ENCODE measurements at regions not wholly inside any gene's neighbourhood (a gene's known extent, or its start where the extent isn't known, plus 50 kb on each side); places are given as distances from the start of the nearest gene placed in this dataset.

DNA sequence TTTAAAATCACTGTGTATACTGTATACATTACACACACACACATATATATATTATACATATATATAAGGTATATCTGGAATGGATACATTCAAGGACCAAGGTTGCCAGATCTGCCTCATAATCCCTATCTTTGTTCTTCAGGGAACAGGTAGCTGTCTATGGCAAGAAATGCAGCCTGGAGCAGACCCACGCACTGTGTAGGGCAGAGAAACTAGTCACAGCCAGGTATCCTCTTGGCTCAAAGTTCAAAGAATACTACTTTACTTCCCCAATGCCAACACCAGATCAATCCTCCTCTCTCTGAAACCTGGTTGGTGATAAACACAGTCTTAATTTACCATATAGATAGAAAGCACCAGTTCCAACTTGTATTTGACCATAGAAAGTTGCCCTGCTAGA is 313.6 kb downstream of the PRELID2 start:
- Histone ChIP-seq H3K9me3 (ENCODE audit: control insufficient read depth, low read depth, low read length) (no peaks in the 10 kb centered on the region), H3K4me1 (ENCODE audit: control insufficient read depth, extremely low read depth, insufficient read depth, low read length) (peaks cover 4% of the 10 kb centered on the region), H2AFZ (ENCODE audit: control insufficient read depth, low read length) (no peak overlapping the region), H4K20me1 (ENCODE audit: control insufficient read depth, extremely low read depth, insufficient read depth, low read length) (no peaks in the 10 kb centered on the region), H3K4me2 (ENCODE audit: control insufficient read depth, extremely low read depth, insufficient read depth, low read depth, low read length) (no peak overlapping the region), H3K79me2 (ENCODE audit: control insufficient read depth, insufficient read depth, low read length) (no peaks in the 10 kb centered on the region), H3K9me1 (ENCODE audit: control insufficient read depth, extremely low read depth, insufficient read depth, low read length) (no peaks in the 10 kb centered on the region), H3K4me3 (ENCODE audit: control insufficient read depth in 2 of 3, extremely low read depth in 1 of 3, insufficient read depth in 2 of 3, low read depth in 1 of 3, low read length in 3 of 3) (no peak overlapping the region), H3K27ac (ENCODE audit: control insufficient read depth, insufficient read depth, low read length) (no peak overlapping the region), H3K9ac (ENCODE audit: control insufficient read depth, extremely low read depth, insufficient read depth, low read length) (no peak overlapping the region), H3K27me3 (ENCODE audit: control insufficient read depth, extremely low read depth, insufficient read depth, low read length) (no peaks in the 10 kb centered on the region), H3K36me3 (ENCODE audit: control insufficient read depth in 2 of 2, extremely low read depth in 1 of 2, insufficient read depth in 2 of 2, low read length in 2 of 2) (no peaks in the 10 kb centered on the region)
- no peak for DNase-seq (ENCODE audit: low read depth, low spot score)
- TF ChIP-seq CTCF (optimal IDR thresholded peaks at IDR 0.05 in 1 of 3, IDR thresholded peaks at IDR 0.05 in 1 of 3, conservative IDR thresholded peaks at IDR 0.05 in 1 of 3; ENCODE audit: extremely low read depth in 1 of 3, insufficient read depth in 2 of 3, low read length in 3 of 3) (no peak), EZH2 (IDR thresholded peaks at IDR 0.05; ENCODE audit: low read length) (no peak)
- dilution Hi-C loops (cut with MboI; ENCODE audit: extremely low pct_ligation_motif_present, low sequenced_read_pairs), result no loop called here
- FAIRE-seq, result no peak

DNA sequence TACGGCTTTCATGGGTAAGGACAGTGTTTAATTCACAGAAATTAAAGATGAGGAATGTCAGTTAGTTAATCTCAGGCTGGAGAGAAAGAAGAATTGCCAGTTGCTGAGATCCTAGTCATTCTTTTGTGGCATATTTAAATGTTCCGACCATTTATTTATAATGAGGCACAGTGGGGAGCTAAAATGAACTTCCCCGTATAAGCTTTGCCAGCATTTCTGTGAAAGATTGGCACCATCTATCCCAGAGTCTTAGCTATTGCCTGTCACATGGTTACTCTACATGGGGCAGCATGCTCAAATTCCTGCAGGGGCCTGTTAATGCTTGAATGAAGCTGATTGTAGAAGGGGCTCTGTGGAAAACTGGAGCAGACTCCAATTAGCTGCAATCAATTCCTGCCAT is 314.1 kb downstream of the PRELID2 start:
- H3K4me3 ChIP-seq (ENCODE audit: control insufficient read depth in 2 of 3, extremely low read depth in 1 of 3, insufficient read depth in 2 of 3, low read depth in 1 of 3, low read length in 3 of 3), result no peak overlapping the region
- no peaks in the 10 kb centered on the region for H3K9me1 ChIP-seq (ENCODE audit: control insufficient read depth, extremely low read depth, insufficient read depth, low read length)
- dilution Hi-C loops (cut with MboI; ENCODE audit: extremely low pct_ligation_motif_present, low sequenced_read_pairs), result no loop called here
- H3K4me2 ChIP-seq (ENCODE audit: control insufficient read depth, extremely low read depth, insufficient read depth, low read depth, low read length), result peak overlapping the region; percentile 19
- H2AFZ ChIP-seq (ENCODE audit: control insufficient read depth, low read length), result peak overlapping the region; percentile 54
- no peaks in the 10 kb centered on the region for H3K79me2 ChIP-seq (ENCODE audit: control insufficient read depth, insufficient read depth, low read length)
- TF ChIP-seq EZH2 (IDR thresholded peaks at IDR 0.05; ENCODE audit: low read length), result no peak
- TF ChIP-seq CTCF (optimal IDR thresholded peaks at IDR 0.05 in 1 of 3, IDR thresholded peaks at IDR 0.05 in 1 of 3, conservative IDR thresholded peaks at IDR 0.05 in 1 of 3; ENCODE audit: extremely low read depth in 1 of 3, insufficient read depth in 2 of 3, low read length in 3 of 3), result no peak
- H3K9me3 ChIP-seq (ENCODE audit: control insufficient read depth, low read depth, low read length), result no peaks in the 10 kb centered on the region
- no peak for DNase-seq (ENCODE audit: low read depth, low spot score)
- peaks cover 4% of the 10 kb centered on the region for H3K4me1 ChIP-seq (ENCODE audit: control insufficient read depth, extremely low read depth, insufficient read depth, low read length)
- FAIRE-seq, result no peak
- H3K9ac ChIP-seq (ENCODE audit: control insufficient read depth, extremely low read depth, insufficient read depth, low read length), result no peak overlapping the region
- H3K27ac ChIP-seq (ENCODE audit: control insufficient read depth, insufficient read depth, low read length), result no peak overlapping the region
- H3K36me3 ChIP-seq (ENCODE audit: control insufficient read depth in 2 of 2, extremely low read depth in 1 of 2, insufficient read depth in 2 of 2, low read length in 2 of 2), result no peaks in the 10 kb centered on the region
- no peaks in the 10 kb centered on the region for H3K27me3 ChIP-seq (ENCODE audit: control insufficient read depth, extremely low read depth, insufficient read depth, low read length)
- no peaks in the 10 kb centered on the region for H4K20me1 ChIP-seq (ENCODE audit: control insufficient read depth, extremely low read depth, insufficient read depth, low read length)

Measured in keratinocyte (primary cell).